Posterior vena cava (tissue), 2 donors: ENCODE measurements at regions not wholly inside any gene's neighbourhood (a gene's known extent, or its start where the extent isn't known, plus 50 kb on each side); places are given as distances from the start of the nearest gene placed in this dataset.

Experiments
- DNase-seq: peaks from one replicate; pipeline ENCODE4 v3.0.0-alpha.2; 2020; ENCODE audit warnings: low spot score
- intact Hi-C, 2 donors: fragments of 100-400 bp; cut with DNase I; formaldehyde crosslinking; loops; one replicate each; pipeline versions ENCODE4 v1.14.1 to v1.14.2; 2022 to 2023
- donor health status: DM: yes; HTN: yes; CAD: no.
- donor health status: DM: yes; HTN: yes; CAD: no.

DNA sequence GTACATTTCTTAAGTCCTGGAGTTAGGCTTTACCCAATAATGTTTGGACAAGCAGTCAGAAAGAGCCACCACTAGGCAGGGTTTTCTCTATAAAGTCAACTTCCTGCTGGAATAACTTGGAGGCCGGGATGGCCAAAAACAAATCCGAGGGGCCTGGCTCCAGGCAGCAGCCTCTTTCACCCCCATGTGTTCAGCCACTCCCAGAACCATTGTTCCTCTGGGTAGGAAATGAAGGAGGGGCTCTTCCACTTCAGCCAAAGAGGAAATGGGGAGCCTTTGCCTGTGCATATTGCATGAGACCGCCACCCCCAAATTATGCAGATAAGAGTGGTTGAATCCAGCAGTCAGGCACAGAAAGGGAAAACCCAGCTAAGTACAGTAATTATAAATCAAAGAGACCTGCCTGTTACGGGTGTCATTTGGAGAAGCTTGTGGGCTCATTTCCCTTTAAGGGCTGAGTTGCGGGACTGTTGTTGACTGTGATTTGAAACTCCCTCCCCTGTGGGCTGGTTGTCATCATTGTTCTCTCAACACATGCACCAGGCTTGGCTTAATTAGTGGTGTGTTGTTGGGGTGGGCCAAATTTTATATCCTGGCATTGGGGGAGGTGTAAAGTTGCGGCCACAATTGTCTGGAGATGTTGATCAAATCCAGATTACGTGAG lies 212.8 kb upstream of the SOX11 start:
- intact Hi-C loops: no loop called here
- DNase-seq: no peak

DNA sequence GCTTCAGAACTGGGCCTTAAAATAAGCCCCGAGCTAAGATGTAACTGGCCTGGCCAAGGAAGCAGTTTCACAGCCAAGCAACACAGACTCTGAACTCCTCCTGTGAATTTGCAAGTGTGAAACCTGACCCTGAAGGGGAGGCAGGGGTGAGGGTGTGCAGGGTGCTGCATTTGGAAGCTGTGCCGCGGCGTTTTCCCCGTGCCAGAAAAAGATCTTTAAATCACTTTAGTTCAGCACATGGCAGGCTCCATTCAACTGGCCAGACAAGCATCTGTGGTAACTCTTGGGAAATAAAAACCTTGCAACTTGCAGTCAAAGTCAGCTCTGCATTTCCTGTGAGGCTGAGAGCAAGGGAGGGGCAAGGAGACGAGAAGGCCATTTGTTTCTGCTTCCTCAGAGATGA lies 209.3 kb upstream of the SOX11 start:
- no peak for DNase-seq
- intact Hi-C loops: no loop called here

DNA sequence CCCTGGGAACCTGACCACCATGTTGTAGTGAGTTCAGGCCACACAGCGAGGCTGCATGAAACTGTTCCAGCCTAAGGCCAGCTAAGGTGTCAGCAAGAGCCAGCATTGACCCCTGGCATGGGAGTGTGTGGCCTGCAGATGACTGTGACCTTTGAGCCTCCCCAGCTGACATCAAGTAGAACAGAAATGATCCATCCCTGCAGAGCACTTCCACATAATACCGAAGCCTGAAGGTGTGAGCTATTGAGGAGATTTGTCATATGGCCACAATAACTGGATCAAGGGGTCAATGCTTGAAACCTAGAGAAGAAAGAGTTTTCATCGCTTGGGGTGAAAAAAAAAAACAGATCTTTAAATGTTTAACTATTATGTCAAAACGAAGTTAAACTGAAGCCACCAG lies 207.3 kb upstream of the SOX11 start:
- intact Hi-C loops: no loop called here
- no peak for DNase-seq

DNA sequence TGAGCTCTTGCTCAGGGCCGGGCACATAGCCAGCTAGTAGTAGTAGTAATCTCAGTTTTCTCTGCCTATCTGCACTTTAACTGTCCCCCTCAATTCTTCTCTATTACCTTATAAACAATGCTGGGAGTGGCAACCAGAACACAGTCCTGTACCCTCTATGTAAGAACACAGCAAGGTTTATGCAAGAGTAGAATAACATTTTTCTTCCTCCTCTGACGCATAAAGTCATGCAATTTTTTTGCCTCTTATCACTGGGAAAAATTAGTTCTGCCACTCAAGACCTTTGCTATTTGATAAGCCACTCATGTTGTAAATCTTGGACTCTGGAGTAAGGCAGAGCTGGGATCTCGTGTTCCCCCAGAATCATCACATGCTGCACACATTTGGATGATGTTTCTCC lies 200.7 kb upstream of the SOX11 start:
- intact Hi-C loops: no loop called here

DNA sequence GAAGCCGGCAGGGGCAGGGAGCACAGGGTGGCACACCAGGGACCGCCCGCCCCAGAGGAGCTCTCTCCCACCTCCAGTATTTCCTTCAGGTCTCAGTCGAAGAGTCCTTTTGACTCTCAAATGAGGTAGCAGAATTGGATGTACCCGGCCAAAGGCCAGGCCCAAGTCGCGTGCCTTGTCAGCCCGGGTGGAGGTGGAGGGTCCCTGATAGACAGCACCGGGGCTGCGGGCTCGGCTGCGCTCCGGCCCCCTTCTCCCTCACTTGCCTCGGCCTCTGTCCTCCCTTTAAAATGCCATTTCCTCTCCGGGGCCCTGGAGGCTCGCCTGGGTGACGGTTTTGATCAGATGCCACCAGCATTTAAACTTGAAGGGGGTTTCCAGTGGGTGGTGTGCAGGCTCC lies 198.9 kb upstream of the SOX11 start:
- intact Hi-C loops: no loop called here
- no peak for DNase-seq

More for the DNA sequence above, 200.7 kb upstream of the SOX11 start:
- DNase-seq: no peak

DNA sequence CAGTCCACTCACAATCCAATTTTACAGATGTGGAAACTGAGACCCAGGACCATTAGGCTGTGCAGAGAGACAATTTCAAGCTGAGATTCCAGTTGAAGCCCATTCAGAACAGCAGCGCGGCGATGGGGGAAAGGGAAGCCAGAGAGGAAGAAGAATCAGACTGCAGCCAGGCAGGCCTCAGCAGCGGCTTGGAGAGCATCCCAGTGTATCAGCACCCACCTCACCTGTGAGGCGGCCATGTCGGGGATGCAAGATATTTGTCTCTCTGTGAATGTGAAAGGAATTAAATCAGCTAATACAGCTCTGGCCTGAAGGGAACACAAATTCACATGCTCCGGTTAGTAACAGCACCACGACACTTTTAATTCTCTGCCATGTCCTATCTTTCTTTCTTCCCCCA lies 198.0 kb upstream of the SOX11 start:
- intact Hi-C loops: no loop called here
- no peak for DNase-seq

DNA sequence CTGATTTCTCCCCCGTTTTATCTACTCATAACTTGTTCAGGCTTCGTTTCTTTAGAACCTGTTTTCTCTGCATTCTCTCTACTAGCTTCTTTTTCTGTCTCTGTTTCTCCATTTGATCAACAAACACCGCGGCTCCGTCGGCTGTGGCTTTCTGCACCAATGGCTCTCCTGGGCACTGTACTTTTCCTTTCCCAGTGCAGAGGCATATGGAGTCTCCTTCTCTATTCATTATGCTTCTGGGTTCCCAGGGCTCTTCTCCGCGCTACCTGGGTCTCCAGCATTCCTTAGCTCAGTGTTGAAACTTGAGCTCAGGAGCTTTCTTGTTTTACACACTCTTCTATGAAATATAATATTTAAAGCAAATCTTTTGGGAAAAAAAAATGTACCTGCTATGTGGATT lies 196.6 kb upstream of the SOX11 start:
- intact Hi-C loops: no loop called here
- no peak for DNase-seq

DNA sequence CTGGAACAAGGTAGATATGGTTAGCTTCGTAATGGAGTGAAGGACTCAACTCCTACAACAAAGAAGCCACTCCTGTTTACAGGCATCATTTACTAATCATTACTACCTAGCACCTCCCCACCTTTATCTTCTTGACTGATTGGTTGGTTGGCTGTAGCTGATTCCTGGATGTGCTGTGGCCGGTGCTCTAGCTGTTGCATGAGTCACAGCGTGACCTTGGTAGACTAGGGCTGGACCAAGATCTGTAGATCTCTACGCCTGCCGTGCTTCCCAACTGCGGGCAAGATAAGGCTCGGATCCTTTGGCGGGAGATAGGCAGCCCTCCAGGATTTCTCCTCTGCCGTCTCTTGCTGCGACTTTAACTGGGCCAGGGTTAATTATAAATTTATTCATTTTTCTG lies 194.3 kb upstream of the SOX11 start:
- intact Hi-C loops: no loop called here
- no peak for DNase-seq

DNA sequence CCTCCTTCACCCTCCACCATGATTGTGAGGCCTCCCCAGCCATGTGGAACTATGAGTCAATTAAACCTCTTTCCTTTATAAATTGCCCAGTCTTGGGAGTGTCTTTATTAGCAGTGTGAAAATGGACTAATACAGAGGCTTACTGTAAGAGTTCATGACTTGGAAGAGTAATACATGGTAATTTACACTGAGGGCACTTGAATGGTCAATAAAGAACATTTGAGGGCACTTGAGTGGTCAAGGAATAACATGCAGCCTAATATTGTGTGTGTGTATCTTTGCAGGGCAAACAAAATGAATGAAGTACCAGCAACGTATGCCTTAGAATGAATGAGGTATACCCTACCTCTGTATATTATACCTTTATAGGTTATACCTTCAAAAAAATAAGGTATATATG lies 190.4 kb upstream of the SOX11 start:
- no peak for DNase-seq
- intact Hi-C loops: no loop called here

DNA sequence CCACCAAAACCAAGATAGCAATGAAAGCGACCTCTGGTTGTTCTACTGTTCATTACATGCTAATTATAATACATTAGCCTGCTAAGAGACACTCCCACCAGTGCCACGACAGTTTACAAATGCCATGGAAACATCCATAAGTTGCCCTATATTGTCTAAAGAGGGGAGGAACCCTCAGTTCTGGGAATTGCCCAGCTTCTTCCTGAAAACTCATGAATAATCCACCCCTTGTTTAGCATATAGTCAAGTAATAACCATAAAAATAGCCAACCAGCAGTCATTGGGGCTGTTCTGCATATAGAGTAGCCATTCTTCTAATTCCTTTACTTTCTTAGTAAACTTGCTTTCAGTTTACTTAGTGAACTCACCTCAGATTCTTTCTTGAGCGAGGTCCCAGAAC lies 189.8 kb upstream of the SOX11 start:
- intact Hi-C loops: no loop called here
- DNase-seq: no peak

DNA sequence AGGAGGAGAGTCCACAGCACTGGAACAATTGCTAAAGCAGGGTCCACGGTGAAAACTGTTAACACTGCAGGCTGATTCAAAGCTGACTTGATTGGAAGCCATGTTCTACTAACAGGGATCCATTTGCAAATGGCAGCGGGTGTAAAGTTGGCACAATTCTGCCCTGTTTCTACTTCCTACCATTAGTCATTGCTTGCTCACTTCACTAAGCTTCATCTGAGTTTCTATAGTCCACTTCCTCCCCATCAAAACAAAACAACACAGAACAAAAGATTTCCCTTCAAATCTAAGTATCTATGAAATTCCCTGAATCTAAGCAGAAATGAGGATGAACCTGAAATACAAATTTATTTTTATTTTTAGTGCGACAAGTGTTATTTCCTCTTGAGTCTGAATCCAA lies 187.4 kb upstream of the SOX11 start:
- intact Hi-C loops: no loop called here
- no peak for DNase-seq

DNA sequence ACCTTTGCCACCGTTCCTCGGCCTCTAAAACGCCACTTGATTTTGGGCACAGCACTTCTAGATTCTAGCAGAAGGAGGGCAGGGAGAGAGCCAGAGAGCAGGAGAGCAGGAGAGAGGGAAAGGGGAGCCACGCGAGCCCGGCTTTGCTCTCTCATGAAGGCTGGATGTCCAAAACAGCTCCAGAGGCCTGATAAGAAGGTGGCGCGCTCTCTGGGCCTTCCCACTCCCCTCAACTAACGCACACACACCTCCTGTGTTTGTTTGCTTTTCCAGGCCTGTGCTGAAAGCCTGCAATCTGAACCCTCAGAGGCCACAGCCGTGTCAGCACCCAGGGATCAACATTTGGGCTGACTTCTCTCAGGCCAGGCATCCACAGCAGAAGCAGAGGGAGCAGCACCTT lies 184.8 kb upstream of the SOX11 start:
- intact Hi-C loops: no loop called here
- no peak for DNase-seq

DNA sequence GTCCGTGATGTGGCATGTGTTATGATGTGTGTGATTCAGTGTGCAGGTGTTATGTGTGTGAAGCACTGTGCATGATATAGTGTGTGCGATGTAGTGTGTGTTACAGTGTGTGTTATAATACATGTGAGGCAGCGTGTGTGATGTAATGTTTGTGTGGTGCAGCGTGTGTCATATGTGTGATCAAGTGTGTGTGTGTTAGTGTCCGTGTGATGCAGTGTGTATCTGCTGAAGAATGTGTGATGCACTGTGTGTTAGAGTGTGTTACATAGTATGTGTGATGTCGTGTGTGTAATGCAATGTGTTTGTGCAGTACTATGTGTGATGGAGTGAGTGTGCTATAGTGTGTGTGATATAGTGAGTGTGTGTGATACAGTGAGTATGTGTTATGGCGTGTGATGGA lies 182.8 kb upstream of the SOX11 start:
- intact Hi-C loops: no loop called here
- no peak for DNase-seq

DNA sequence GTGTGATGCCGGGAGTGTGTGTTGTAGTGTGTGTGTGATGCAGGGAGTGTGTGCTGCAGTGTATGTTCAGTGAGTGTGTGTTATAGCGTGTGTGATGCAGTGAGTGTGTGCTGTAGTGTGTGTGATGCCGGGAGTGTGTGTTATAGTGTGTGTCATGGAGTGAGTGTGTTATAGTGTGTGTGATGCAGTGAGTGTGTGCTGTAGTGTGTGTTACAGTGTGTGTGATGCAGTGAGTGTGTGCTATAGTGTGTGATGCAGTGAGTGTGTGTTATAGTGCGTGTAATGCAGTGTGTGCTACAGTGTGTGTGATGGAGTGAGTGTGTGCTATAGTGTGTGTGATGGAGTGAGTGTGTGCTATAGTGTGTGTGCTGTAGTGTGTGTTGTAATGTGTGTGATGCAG lies 182.1 kb upstream of the SOX11 start:
- DNase-seq: no peak
- intact Hi-C loops: no loop called here

DNA sequence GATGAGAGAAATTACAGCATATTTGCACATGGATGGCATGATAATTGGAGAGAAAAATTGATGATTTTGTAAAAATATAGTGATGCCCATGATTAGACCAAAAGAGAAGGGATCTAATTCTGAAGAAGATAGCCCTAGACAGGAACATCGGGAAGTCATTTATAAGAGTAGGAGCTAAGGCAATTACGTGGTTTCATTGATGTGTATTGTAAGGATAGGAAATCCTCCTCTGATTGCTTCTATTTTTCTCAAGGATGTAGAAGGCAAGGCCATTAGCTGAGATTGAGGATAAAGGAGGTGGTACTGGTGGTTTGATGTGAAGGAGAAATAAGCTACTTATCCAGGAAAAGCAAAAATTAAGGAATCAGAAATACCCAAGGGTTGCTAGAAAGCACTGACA lies 176.5 kb upstream of the SOX11 start:
- intact Hi-C loops: no loop called here
- no peak for DNase-seq

DNA sequence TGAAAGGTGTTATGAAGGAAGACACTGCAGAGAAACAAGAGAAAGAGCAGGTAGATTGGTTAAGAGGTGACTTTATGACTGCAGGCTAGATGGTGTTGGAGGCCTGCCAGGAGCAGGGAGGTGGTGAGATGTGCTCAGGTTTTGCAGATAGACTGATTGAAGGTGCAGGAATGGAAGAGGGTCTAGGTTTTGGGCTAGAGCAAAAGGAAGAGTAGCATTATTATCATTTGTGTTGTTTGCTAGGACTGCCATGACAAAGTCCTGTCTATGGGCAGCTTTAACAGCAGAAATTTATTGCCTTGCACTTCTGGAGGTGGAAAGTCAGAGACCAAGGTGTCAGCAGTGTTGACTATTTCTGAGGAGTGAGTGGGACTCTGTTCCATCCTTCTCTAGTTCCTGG lies 172.9 kb upstream of the SOX11 start:
- intact Hi-C loops: no loop called here
- no peak for DNase-seq

DNA sequence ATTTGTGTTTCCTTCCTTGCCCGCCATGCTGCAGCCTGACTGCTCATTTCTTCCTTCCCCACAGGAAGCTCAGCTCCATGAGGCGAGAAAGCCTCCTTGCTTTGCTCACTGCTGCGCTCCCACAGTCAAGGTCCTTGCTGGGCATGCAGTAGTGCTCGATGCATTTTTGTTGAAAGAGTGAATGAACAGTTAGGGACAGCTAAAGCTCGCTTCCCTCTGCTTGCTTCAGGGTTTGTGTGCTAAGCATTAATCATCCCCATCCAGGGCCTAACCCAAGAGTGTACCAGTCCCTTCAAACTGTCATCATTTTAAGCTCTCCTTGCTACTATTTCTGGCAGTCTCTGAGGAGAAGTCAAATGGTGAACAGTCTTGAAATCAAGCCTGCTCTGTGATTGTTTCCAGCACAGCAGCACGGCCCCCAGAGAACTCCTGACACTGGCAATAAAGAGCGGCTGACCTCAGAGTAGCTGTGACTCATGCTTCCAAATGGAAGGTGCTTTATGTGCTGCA lies 171.7 kb upstream of the SOX11 start:
- intact Hi-C loops: no loop called here
- no peak for DNase-seq

DNA sequence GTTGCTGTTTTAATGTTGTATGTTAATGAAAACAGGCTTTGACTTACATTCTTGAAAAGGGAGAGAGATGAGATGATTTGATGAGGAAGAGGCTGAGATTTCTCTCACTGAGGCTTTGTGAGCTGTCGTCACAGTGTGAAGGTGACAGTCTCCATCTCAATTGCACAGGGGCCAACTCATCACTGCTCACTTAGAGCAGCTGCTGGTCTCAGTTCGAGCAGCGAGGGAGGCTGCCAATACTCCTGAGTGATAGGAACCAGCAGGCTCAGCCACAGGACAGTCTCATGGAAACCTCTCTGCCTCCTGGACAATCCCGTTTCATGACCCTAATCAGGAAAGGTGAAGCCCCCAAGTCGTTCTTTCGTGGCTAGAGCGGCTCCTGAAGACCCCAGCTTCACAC lies 170.7 kb upstream of the SOX11 start:
- intact Hi-C loops: no loop called here

DNA sequence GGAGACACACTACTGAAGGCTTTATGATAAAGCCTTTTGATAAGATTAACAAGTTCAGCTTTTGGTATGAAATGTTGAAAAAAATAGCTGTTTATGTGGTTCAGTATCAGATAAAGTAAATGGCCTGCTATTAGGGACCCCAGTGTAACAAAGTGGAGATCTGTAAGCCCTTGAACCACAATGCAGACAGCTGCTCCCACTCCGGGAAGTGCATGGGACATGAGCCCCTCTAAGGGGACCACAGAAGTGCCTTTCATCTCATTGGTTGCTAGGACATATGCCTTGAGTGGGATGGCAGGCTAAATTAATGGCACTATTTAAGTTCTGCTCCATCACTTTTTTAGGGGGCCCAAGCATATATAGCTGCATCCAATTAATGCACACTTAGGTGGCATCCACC lies 167.6 kb upstream of the SOX11 start:
- intact Hi-C loops: no loop called here
- no peak for DNase-seq

More for the DNA sequence above, 170.7 kb upstream of the SOX11 start:
- DNase-seq: no peak

DNA sequence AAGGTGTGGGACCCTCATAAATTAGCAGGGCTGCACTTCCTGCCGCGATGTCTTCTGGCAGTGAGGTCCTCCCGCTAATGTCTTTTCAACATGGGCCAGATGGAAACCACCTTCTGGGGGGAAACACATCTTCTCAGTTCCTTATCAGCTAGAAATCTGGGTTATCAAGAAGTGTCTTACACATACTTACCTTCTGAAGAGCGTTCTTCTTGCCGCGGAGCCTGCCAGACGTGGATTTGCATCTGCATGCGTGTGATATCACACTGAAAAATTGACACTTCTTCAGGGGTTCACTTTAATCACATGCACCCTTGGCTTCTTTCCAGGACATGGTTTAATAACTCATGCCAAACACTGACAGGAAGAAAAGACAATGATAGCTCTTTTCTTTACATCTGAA lies 163.5 kb upstream of the SOX11 start:
- DNase-seq: no peak
- intact Hi-C loops: no loop called here

DNA sequence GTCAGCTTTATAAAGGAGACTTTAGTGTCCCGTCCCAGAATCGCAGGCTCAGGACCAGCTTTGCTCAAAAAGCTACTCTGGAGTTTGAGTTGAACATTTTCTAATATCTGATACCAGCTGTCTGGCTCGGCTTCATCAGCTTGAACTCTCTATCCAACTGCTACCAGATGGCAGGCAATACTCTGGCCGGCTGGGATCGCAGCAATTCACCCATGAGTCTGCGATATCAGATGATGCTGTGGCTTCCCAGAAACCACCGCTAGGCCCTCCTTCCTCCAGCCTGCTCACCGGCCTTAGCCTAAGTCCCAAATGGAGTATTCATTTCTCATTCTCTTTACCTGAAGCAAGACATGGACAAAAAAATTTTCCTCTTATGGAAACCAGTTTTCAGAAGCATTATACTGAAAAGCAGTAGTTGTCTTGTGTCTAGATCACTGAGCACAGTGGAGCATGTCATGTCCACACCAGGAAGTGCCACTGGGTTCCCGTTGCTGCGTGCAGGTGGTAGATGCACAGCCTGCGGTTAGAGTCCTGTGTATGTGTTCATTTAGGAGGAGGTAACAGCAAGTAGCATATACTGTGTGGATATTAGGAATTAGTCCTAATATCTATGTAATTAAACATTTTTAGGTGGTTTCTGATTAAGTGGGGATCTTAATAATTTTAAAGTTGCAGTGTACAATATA lies 162.0 kb upstream of the SOX11 start:
- no peak for DNase-seq
- intact Hi-C loops: loop anchor here in 1 of 2 donors (5.0 kb wide), 1 partner anchor 1047 kb away; no protein-coding TSS in a partner anchor
